ENCODE measurements at regions not wholly inside any gene's neighbourhood (a gene's known extent, or its start where the extent isn't known, plus 50 kb on each side); places are given as distances from the start of the nearest gene placed in this dataset.

DNA sequence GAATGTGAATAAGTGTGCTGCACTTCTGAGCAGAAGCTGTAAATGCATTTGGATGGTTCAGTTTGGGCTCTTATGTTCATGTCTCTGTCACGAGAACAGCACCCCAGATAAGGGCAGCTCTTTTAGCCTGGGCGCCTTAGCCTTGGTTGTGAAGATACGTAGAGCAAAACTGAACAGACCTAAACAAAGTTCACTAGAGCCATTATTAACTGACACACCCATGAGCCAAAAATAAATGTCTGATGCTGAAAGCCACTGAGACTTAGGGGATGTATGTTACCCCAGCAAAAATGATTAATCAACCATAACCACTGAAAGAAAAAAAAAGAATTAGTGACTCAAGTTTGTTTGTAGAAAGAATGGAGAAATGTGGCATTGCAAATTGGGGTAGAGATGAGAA, 343.4 kb downstream of the BCAT1 start:
- ATAC-seq, result no peak
- Histone ChIP-seq H3K9me2 (ENCODE audit: insufficient read depth) (no peaks in the 10 kb centered on the region), H3K9me3 (ENCODE audit: control insufficient read depth in 1 of 2, insufficient read depth in 1 of 2, low read depth in 1 of 2, low read length in 2 of 2) (peaks cover 7 to 21% of the 10 kb centered on the region in 2 experiments; a peak in 2 of 4 replicates), H2AFZ (ENCODE audit: low read depth, low read length, poor library complexity, severe bottlenecking) (no peak overlapping the region), H3K27me3 (ENCODE audit: insufficient read depth, low read length) (no peaks in the 10 kb centered on the region), H3K79me2 (ENCODE audit: insufficient read depth, low read length) (no peaks in the 10 kb centered on the region), H3K4me2 (ENCODE audit: low read length) (no peak overlapping the region), H3K36me3 (ENCODE audit: control insufficient read depth in 1 of 2, insufficient read depth in 2 of 2, low read length in 2 of 2) (no peaks in the 10 kb centered on the region), H3K4me3 (replicated peaks in 1 of 2; ENCODE audit: low read depth in 1 of 2, low read length in 2 of 2) (no peak overlapping the region), H3K27ac (ENCODE audit: low read depth, low read length) (no peak overlapping the region), H3K9ac (ENCODE audit: low read length) (no peak overlapping the region), H4K20me1 (ENCODE audit: insufficient read depth) (no peaks in the 10 kb centered on the region), H3K4me1 (ENCODE audit: control insufficient read depth in 1 of 2, insufficient read depth in 2 of 2, low read length in 2 of 2) (no peaks in the 10 kb centered on the region)
- ChIA-PET RAD21 (ENCODE audit: low non-redundant PET in 1 of 2, low total read pairs in 2 of 2, uncharacterized antibody in 2 of 2, unreplicated experiment in 2 of 2) (no interaction called here), CTCF (no interaction called here), POLR2A (no interaction called here)
- DNase-seq (ENCODE audit: low read depth, low spot score), result no peak
- no TSS peak for BruUV-seq (replicated peaks)
- intact Hi-C loops (cut with micrococcal nuclease), result no loop called here
- no peak for TF ChIP-seq TCF7L2 (IDR thresholded peaks at IDR 0.05; ENCODE audit: borderline replicate concordance, extremely low read depth, insufficient read depth, insufficient read length)

DNA sequence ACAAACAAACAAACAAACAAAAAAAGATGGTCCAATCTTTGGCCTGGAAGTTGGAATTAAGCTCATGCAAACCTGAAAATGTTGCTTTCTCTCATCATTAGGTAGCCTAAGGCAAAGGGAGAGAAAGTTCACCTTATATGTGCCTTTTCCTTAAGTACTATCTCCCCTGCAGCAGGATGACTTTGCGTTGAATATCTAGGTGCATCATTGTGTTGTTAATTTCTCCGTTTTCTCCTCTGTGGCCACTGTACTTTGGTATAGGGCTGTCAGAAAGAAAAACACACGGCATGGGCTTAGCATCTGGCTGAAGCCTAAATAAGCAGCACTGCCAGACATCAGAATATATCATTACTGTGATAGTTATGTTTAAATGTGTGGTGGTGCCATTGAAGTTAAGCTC, 345.5 kb downstream of the BCAT1 start:
- ChIA-PET RAD21 (ENCODE audit: low non-redundant PET in 1 of 2, low total read pairs in 2 of 2, uncharacterized antibody in 2 of 2, unreplicated experiment in 2 of 2) (no interaction called here), POLR2A (no interaction called here), CTCF (no interaction called here)
- Histone ChIP-seq H3K9ac (ENCODE audit: low read length) (no peak overlapping the region), H2AFZ (ENCODE audit: low read depth, low read length, poor library complexity, severe bottlenecking) (no peak overlapping the region), H3K4me2 (ENCODE audit: low read length) (no peak overlapping the region), H3K4me3 (replicated peaks in 1 of 2; ENCODE audit: low read depth in 1 of 2, low read length in 2 of 2) (no peak overlapping the region), H3K79me2 (ENCODE audit: insufficient read depth, low read length) (no peaks in the 10 kb centered on the region), H3K9me3 (ENCODE audit: control insufficient read depth in 1 of 2, insufficient read depth in 1 of 2, low read depth in 1 of 2, low read length in 2 of 2) (peaks cover 4 to 23% of the 10 kb centered on the region in 2 experiments; a peak in 2 of 4 replicates), H4K20me1 (ENCODE audit: insufficient read depth) (no peaks in the 10 kb centered on the region), H3K36me3 (ENCODE audit: control insufficient read depth in 1 of 2, insufficient read depth in 2 of 2, low read length in 2 of 2) (no peaks in the 10 kb centered on the region), H3K27me3 (ENCODE audit: insufficient read depth, low read length) (no peaks in the 10 kb centered on the region), H3K27ac (ENCODE audit: low read depth, low read length) (no peak overlapping the region), H3K9me2 (ENCODE audit: insufficient read depth) (no peaks in the 10 kb centered on the region), H3K4me1 (ENCODE audit: control insufficient read depth in 1 of 2, insufficient read depth in 2 of 2, low read length in 2 of 2) (no peaks in the 10 kb centered on the region)
- DNase-seq (ENCODE audit: low read depth, low spot score), result no peak
- BruUV-seq (replicated peaks), result no TSS peak
- intact Hi-C loops (cut with micrococcal nuclease), result no loop called here
- no peak for ATAC-seq
- no peak for TF ChIP-seq ZFX (IDR thresholded peaks at IDR 0.05)
- no peak for TF ChIP-seq ELF1 (IDR thresholded peaks at IDR 0.05; ENCODE audit: borderline replicate concordance, low read depth)
- no peak for TF ChIP-seq EZH2 (IDR thresholded peaks at IDR 0.05)
- TF ChIP-seq, protein P1, sequence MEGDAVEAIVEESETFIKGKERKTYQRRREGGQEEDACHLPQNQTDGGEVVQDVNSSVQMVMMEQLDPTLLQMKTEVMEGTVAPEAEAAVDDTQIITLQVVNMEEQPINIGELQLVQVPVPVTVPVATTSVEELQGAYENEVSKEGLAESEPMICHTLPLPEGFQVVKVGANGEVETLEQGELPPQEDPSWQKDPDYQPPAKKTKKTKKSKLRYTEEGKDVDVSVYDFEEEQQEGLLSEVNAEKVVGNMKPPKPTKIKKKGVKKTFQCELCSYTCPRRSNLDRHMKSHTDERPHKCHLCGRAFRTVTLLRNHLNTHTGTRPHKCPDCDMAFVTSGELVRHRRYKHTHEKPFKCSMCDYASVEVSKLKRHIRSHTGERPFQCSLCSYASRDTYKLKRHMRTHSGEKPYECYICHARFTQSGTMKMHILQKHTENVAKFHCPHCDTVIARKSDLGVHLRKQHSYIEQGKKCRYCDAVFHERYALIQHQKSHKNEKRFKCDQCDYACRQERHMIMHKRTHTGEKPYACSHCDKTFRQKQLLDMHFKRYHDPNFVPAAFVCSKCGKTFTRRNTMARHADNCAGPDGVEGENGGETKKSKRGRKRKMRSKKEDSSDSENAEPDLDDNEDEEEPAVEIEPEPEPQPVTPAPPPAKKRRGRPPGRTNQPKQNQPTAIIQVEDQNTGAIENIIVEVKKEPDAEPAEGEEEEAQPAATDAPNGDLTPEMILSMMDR (IDR thresholded peaks at IDR 0.05 in 2 of 3, conservative IDR thresholded peaks at IDR 0.05 in 1 of 3; ENCODE audit: borderline replicate concordance in 1 of 3, insufficient read depth in 1 of 3, low read depth in 2 of 3, low read length in 2 of 3), result no peak
- TF ChIP-seq SP1 (IDR thresholded peaks at IDR 0.05; ENCODE audit: low read depth), result no peak
- TF ChIP-seq, protein P2, sequence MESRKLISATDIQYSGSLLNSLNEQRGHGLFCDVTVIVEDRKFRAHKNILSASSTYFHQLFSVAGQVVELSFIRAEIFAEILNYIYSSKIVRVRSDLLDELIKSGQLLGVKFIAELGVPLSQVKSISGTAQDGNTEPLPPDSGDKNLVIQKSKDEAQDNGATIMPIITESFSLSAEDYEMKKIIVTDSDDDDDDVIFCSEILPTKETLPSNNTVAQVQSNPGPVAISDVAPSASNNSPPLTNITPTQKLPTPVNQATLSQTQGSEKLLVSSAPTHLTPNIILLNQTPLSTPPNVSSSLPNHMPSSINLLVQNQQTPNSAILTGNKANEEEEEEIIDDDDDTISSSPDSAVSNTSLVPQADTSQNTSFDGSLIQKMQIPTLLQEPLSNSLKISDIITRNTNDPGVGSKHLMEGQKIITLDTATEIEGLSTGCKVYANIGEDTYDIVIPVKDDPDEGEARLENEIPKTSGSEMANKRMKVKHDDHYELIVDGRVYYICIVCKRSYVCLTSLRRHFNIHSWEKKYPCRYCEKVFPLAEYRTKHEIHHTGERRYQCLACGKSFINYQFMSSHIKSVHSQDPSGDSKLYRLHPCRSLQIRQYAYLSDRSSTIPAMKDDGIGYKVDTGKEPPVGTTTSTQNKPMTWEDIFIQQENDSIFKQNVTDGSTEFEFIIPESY (IDR thresholded peaks at IDR 0.05; ENCODE audit: extremely low read depth, insufficient replicate concordance, low read length), result no peak
- TF ChIP-seq, protein P3, sequence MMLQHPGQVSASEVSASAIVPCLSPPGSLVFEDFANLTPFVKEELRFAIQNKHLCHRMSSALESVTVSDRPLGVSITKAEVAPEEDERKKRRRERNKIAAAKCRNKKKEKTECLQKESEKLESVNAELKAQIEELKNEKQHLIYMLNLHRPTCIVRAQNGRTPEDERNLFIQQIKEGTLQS (IDR thresholded peaks at IDR 0.05), result no peak
- TF ChIP-seq ZNF274 (IDR thresholded peaks at IDR 0.05; ENCODE audit: low read depth, low read length), result no peak
- TF ChIP-seq YY1 (IDR thresholded peaks at IDR 0.05; ENCODE audit: extremely low read depth, insufficient replicate concordance, low read depth, low read length), result no peak
- no peak for TF ChIP-seq CBX3 (IDR thresholded peaks at IDR 0.05; ENCODE audit: low read depth)
- no peak for TF ChIP-seq EGR1 (IDR thresholded peaks at IDR 0.05; ENCODE audit: low read depth)
- no peak for TF ChIP-seq JUND (IDR thresholded peaks at IDR 0.05)
- no peak for TF ChIP-seq EZH2phosphoT487 (IDR thresholded peaks at IDR 0.05; ENCODE audit: borderline replicate concordance)
- no peak for TF ChIP-seq POLR2A (IDR thresholded peaks at IDR 0.05; ENCODE audit: borderline replicate concordance, extremely low read depth, insufficient read depth, insufficient read length)
- TF ChIP-seq RAD21 (IDR thresholded peaks at IDR 0.05; ENCODE audit: low read depth), result no peak

All from HCT116 (cell line).